ENCODE measurements at regions not wholly inside any gene's neighbourhood (a gene's known extent, or its start where the extent isn't known, plus 50 kb on each side); places are given as distances from the start of the nearest gene placed in this dataset.

DNA sequence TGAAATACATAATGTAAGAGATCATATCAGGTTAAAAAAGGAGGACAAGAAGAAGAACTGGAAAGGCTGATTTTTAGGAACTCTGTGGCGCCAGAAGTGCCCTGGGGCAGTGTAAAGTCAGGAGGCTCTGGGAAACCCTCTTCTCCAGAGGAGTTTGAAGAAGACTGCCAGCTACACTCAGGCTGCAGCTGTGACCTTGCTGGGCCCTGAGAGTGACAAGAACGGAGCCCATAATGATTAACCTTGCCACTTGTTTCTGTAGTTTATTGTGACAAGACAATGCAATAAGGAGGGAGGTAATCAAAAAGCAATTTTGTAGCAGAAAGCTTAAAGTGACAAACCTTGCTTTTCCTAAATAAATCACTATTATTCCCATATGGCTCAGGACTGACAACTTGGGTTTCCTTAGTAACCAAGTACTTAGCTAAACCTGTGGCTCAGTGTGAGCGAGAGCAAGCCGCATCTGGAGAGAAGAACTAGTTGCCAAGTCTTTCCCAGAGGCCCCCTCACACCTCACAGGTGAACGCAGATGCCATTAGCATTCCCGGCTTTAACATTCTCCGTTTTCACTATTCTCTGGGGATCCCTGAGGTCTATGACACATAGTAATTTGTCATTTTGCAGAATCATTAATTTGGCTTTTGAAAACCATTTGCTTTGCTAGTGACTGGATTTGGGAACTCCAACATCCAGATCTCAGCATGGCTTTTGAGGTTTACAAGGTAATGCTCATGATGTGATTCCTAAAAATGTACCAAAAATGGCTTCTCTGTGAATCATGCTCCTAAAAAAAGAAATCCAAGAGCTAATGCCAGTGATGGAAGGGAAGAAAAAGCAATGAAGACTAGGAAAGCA is 115.9 kb downstream of the OMA1 start:
- no peak for DNase-seq (ENCODE audit: extremely low spot score, unreplicated experiment)
- Mint-ChIP-seq H3K9me3 (peaks cover 5% of the 10 kb centered on the region), H3K27ac (no peak overlapping the region), H3K4me1 (ENCODE audit: unreplicated experiment) (peaks cover 4% of the 10 kb centered on the region), H3K4me3 (no peak overlapping the region), H3K36me3 (no peaks in the 10 kb centered on the region), H3K27me3 (peaks cover 4% of the 10 kb centered on the region)
- TF ChIP-seq, protein P1, sequence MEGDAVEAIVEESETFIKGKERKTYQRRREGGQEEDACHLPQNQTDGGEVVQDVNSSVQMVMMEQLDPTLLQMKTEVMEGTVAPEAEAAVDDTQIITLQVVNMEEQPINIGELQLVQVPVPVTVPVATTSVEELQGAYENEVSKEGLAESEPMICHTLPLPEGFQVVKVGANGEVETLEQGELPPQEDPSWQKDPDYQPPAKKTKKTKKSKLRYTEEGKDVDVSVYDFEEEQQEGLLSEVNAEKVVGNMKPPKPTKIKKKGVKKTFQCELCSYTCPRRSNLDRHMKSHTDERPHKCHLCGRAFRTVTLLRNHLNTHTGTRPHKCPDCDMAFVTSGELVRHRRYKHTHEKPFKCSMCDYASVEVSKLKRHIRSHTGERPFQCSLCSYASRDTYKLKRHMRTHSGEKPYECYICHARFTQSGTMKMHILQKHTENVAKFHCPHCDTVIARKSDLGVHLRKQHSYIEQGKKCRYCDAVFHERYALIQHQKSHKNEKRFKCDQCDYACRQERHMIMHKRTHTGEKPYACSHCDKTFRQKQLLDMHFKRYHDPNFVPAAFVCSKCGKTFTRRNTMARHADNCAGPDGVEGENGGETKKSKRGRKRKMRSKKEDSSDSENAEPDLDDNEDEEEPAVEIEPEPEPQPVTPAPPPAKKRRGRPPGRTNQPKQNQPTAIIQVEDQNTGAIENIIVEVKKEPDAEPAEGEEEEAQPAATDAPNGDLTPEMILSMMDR (conservative IDR thresholded peaks at IDR 0.05) = no peak

DNA sequence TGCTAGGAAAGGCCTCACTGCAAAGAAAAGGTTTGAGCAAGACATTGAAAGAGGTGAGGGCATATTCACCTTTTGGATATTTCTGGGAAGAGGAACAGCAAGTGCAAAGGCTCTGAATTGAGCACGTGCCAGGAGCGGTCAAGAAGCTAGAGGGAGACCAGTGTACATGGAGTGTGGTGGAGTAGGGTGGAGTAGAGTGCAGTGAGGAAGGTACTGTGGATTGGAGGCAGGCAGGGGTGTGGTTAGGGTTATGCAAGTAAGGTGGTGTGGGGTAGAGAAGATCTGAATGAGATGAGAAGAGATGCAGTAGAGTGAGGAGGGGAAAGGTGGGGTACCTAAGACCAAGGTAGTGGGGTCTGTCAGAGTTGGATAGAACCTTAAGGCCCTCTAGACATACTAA is 119.6 kb downstream of the OMA1 start:
- no peak for DNase-seq (ENCODE audit: extremely low spot score, unreplicated experiment)
- Mint-ChIP-seq H3K27me3 (peaks cover 4% of the 10 kb centered on the region), H3K27ac (no peak overlapping the region), H3K4me1 (ENCODE audit: unreplicated experiment) (peaks cover 4% of the 10 kb centered on the region), H3K4me3 (no peak overlapping the region), H3K36me3 (no peaks in the 10 kb centered on the region), H3K9me3 (peaks cover 5% of the 10 kb centered on the region)
- TF ChIP-seq, protein P1 (conservative IDR thresholded peaks at IDR 0.05) = no peak

DNA sequence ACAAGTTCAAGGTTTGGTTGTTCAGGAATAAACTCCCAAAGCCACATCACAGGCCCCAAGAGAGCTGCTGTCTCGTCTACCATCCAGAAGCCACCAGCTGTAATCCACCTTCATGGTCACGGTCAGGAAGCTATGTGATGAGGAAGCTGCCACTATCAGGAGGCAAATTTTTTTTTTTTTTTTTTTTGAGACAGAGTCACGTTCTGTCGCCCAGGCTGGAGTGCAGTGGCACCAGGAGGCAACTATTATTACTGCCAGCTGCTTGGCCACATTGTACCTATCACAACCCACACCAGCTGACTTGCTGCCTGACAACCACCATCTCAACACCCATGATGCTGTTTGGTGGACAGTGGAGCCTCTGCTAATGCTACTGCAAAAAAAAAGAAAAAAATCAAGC is 124.1 kb downstream of the OMA1 start:
- TF ChIP-seq, protein P1 (conservative IDR thresholded peaks at IDR 0.05) = no peak
- no peaks in the 10 kb centered on the region for H3K27me3 Mint-ChIP-seq
- H3K4me1 Mint-ChIP-seq (ENCODE audit: unreplicated experiment) = peaks cover 4% of the 10 kb centered on the region
- no peak overlapping the region for H3K27ac Mint-ChIP-seq
- H3K9me3 Mint-ChIP-seq = no peaks in the 10 kb centered on the region
- no peaks in the 10 kb centered on the region for H3K36me3 Mint-ChIP-seq
- DNase-seq (ENCODE audit: extremely low spot score, unreplicated experiment) = no peak
- no peak overlapping the region for H3K4me3 Mint-ChIP-seq

DNA sequence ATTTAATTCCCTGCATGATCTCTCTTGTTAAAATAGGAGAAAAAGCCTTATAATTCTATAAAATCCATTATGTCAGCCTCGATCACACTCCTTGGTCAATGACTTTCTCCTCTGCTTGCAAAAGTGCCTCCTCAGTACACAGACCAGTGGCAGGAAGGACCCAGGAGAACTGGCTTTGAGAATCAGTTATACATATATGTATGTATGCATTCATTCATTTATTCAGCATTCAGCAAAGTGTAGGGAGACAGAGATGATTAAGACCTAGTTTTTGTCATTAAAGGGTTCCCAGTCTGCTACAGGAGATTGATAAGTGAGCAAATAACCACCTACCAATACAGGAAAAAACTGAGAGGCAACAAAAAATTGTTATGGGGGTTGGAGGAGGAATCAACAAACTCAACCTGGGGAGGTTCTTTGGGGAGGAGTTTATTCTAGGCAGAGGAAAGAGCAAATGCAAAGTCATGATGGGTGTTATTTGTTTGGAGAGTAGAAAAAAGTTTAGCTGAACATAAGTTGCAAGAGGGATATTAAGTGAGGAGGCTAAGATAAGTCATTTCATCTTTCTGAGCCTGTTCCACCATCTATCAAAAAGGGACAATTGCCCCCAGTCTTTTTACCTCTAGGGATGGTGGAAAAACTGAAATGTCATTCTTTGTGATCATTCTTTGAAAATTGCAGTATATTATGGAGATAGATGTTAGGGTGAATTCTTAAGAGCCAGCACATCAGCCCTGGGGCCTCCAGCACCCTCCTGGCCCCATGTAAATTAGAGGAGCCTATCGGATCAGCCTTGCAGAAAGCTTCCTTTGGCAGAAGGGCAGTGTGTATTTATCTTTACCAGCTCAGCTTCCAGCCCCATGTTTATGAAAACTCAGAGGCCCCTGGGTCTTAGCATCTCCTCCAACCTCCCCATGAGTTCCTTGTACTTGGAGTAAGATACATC is 128.0 kb downstream of the OMA1 start:
- Mint-ChIP-seq H3K27me3 (no peaks in the 10 kb centered on the region), H3K4me3 (no peak overlapping the region), H3K4me1 (ENCODE audit: unreplicated experiment) (peaks cover 4% of the 10 kb centered on the region), H3K27ac (peak overlapping the region; percentile 32), H3K36me3 (no peaks in the 10 kb centered on the region), H3K9me3 (no peaks in the 10 kb centered on the region)
- no peak for DNase-seq (ENCODE audit: extremely low spot score, unreplicated experiment)
- TF ChIP-seq, protein P1 (conservative IDR thresholded peaks at IDR 0.05) = no peak

DNA sequence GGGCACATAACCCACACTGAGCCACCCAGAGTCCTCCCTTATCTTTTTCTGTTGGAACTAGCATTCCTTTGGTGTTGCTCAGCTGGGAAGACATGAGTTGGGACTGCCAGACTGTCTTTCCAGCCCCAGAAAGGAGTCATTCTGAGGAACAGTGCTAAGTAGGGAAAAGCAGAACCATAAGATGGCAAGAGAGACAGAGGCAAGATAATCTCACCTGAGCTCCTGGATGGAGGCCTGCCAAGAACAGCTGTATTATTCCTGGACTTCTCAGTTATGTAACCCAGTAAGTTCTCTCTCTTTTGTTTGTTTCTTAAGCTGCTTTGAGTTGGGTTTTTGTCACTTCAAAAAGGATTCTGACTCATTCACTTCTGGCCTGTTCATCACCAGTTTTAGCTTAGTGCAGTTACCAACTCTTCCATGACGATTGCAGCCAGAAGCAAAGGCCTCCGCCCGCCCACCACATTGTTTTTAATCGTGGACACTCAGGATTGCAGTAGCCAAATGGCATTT is 134.4 kb downstream of the OMA1 start:
- no peaks in the 10 kb centered on the region for H3K27me3 Mint-ChIP-seq
- no peak overlapping the region for H3K27ac Mint-ChIP-seq
- no peak overlapping the region for H3K4me3 Mint-ChIP-seq
- TF ChIP-seq, protein P1 (conservative IDR thresholded peaks at IDR 0.05) = no peak
- H3K4me1 Mint-ChIP-seq (ENCODE audit: unreplicated experiment) = peaks cover under 1% of the 10 kb centered on the region
- DNase-seq (ENCODE audit: extremely low spot score, unreplicated experiment) = no peak
- no peaks in the 10 kb centered on the region for H3K9me3 Mint-ChIP-seq
- H3K36me3 Mint-ChIP-seq = no peaks in the 10 kb centered on the region
